Subcutaneous abdominal adipose tissue (tissue), 5 donors: ENCODE measurements at regions not wholly inside any gene's neighbourhood (a gene's known extent, or its start where the extent isn't known, plus 50 kb on each side); places are given as distances from the start of the nearest gene placed in this dataset.

ENCODE experiments used
- H3K27ac ChIP-seq: one replicate; pipeline ENCODE4 v1.7.0; 2013; ENCODE audit warnings: low read depth, mild to moderate bottlenecking, inconsistent platforms, low read length, moderate library complexity
- H3K27me3 ChIP-seq, 5 donors: one replicate each; pipeline ENCODE4 v1.7.0; 2013; ENCODE audit warnings: low read length in 5 of 5, inconsistent platforms in 1 of 5; ENCODE audit not compliant: control insufficient read depth in 5 of 5, insufficient read depth in 4 of 5
- H3K36me3 ChIP-seq, 5 donors: one replicate each; pipeline ENCODE4 v1.7.0; 2013; ENCODE audit warnings: low read length in 5 of 5; ENCODE audit not compliant: control insufficient read depth in 5 of 5, insufficient read depth in 5 of 5
- H3K4me1 ChIP-seq, 5 donors: one replicate each; pipeline ENCODE4 v1.7.0; 2013; ENCODE audit warnings: low read length in 5 of 5, mild to moderate bottlenecking in 3 of 5, moderate library complexity in 1 of 5; ENCODE audit not compliant: control insufficient read depth in 5 of 5, insufficient read depth in 5 of 5
- H3K4me3 ChIP-seq, 5 donors: one replicate each; pipeline ENCODE4 v1.7.0; 2013; ENCODE audit warnings: low read length in 5 of 5, low read depth in 1 of 5
- H3K9ac ChIP-seq, 5 donors: one replicate each; pipeline ENCODE4 v1.7.0; 2013; ENCODE audit warnings: low read length in 5 of 5, mild to moderate bottlenecking in 4 of 5, moderate library complexity in 3 of 5
- H3K9me3 ChIP-seq, 5 donors: one replicate each; pipeline ENCODE4 v1.7.0; 2013; ENCODE audit warnings: low read length in 5 of 5; ENCODE audit not compliant: control insufficient read depth in 5 of 5
- donor health status: healthy.
- donor health status: healthy.
- donor health status: healthy.
- donor health status: healthy.
- donor health status: healthy.

- H3K4me1 ChIP-seq, result no peaks in the 10 kb centered on the region
- no peak overlapping the region for H3K4me3 ChIP-seq
- H3K36me3 ChIP-seq, result no peaks in the 10 kb centered on the region
- no peak overlapping the region for H3K9ac ChIP-seq
- H3K27me3 ChIP-seq, result peaks cover 0 to 16% (median 7%) of the 10 kb centered on the region in 5 donors
- H3K27ac ChIP-seq, result no peak overlapping the region
- H3K9me3 ChIP-seq, result no peaks in the 10 kb centered on the region
Observed at GRCh38 chr10:130484468-130485180, 348.4 kb downstream of the GLRX3 start.

- Histone ChIP-seq H3K27ac (no peak overlapping the region), H3K4me3 (no peak overlapping the region), H3K9me3 (no peaks in the 10 kb centered on the region), H3K36me3 (no peaks in the 10 kb centered on the region), H3K27me3 (peaks cover 0 to 16% (median 7%) of the 10 kb centered on the region in 5 donors), H3K9ac (no peak overlapping the region), H3K4me1 (no peaks in the 10 kb centered on the region)
Observed at GRCh38 chr10:130485236-130485957, 349.2 kb downstream of the GLRX3 start.

GRCh38 chr10:130485958-130486895, 350.0 kb downstream of the GLRX3 start:
- H3K9ac ChIP-seq, result no peak overlapping the region
- peaks cover 0 to 15% (median 7%) of the 10 kb centered on the region in 5 donors for H3K27me3 ChIP-seq
- H3K36me3 ChIP-seq, result no peaks in the 10 kb centered on the region
- no peaks in the 10 kb centered on the region for H3K9me3 ChIP-seq
- H3K4me3 ChIP-seq, result no peak overlapping the region
- H3K27ac ChIP-seq, result no peak overlapping the region
- no peaks in the 10 kb centered on the region for H3K4me1 ChIP-seq

- no peak overlapping the region for H3K4me3 ChIP-seq
- no peaks in the 10 kb centered on the region for H3K9me3 ChIP-seq
- peaks cover 0 to 12% (median 7%) of the 10 kb centered on the region in 5 donors for H3K27me3 ChIP-seq
Observed at GRCh38 chr10:130486906-130487305, 350.7 kb downstream of the GLRX3 start.

GRCh38 chr10:130487566-130487965, 351.4 kb downstream of the GLRX3 start:
- Histone ChIP-seq H3K36me3 (no peaks in the 10 kb centered on the region), H3K4me1 (no peaks in the 10 kb centered on the region), H3K27ac (no peak overlapping the region), H3K9ac (no peak overlapping the region), H3K9me3 (no peaks in the 10 kb centered on the region), H3K27me3 (peaks cover 0 to 12% (median 7%) of the 10 kb centered on the region in 5 donors), H3K4me3 (no peak overlapping the region)

More at GRCh38 chr10:130486906-130487305, 350.7 kb downstream of the GLRX3 start:
- no peak overlapping the region for H3K27ac ChIP-seq
- no peaks in the 10 kb centered on the region for H3K36me3 ChIP-seq
- H3K9ac ChIP-seq, result no peak overlapping the region
- no peaks in the 10 kb centered on the region for H3K4me1 ChIP-seq

GRCh38 chr10:130489891-130490290, 353.7 kb downstream of the GLRX3 start:
- H3K27me3 ChIP-seq, result peaks cover 0 to 9% (median under 1%) of the 10 kb centered on the region in 5 donors
- H3K4me1 ChIP-seq, result no peaks in the 10 kb centered on the region
- H3K9me3 ChIP-seq, result no peaks in the 10 kb centered on the region
- no peaks in the 10 kb centered on the region for H3K36me3 ChIP-seq
- no peak overlapping the region for H3K4me3 ChIP-seq
- no peak overlapping the region for H3K27ac ChIP-seq
- H3K9ac ChIP-seq, result no peak overlapping the region

GRCh38 chr10:130491011-130491692, 355.0 kb downstream of the GLRX3 start:
- H3K36me3 ChIP-seq, result no peaks in the 10 kb centered on the region
- no peak overlapping the region for H3K27ac ChIP-seq
- no peak overlapping the region for H3K9ac ChIP-seq
- peaks cover 0 to 10% (median 0%) of the 10 kb centered on the region in 5 donors for H3K27me3 ChIP-seq
- peaks cover 0 to under 1% (median 0%) of the 10 kb centered on the region in 5 donors for H3K9me3 ChIP-seq
- no peaks in the 10 kb centered on the region for H3K4me1 ChIP-seq
- no peak overlapping the region for H3K4me3 ChIP-seq

- Histone ChIP-seq H3K9me3 (peaks cover 0 to 4% (median 0%) of the 10 kb centered on the region in 5 donors), H3K9ac (no peak overlapping the region), H3K36me3 (no peaks in the 10 kb centered on the region), H3K27me3 (peaks cover 0 to 10% (median 0%) of the 10 kb centered on the region in 5 donors), H3K27ac (no peak overlapping the region), H3K4me1 (no peaks in the 10 kb centered on the region), H3K4me3 (no peak overlapping the region)
Observed at GRCh38 chr10:130491693-130492050, 355.5 kb downstream of the GLRX3 start.

- peaks cover 0 to 4% (median 0%) of the 10 kb centered on the region in 5 donors for H3K9me3 ChIP-seq
- H3K9ac ChIP-seq, result no peak overlapping the region
- H3K36me3 ChIP-seq, result no peaks in the 10 kb centered on the region
- H3K4me1 ChIP-seq, result no peaks in the 10 kb centered on the region
- H3K27me3 ChIP-seq, result peaks cover 0 to 10% (median 0%) of the 10 kb centered on the region in 5 donors
- H3K27ac ChIP-seq, result no peak overlapping the region
- H3K4me3 ChIP-seq, result no peak overlapping the region
Observed at GRCh38 chr10:130492266-130492934, 356.2 kb downstream of the GLRX3 start.
